ENCODE measurements at regions not wholly inside any gene's neighbourhood (a gene's known extent, or its start where the extent isn't known, plus 50 kb on each side); places are given as distances from the start of the nearest gene placed in this dataset.
"Not testable (repeated sequence)": the region's sequence is repeated elsewhere in the genome, so short reads cannot be mapped to it uniquely, and the experiment has no call there.

DNA sequence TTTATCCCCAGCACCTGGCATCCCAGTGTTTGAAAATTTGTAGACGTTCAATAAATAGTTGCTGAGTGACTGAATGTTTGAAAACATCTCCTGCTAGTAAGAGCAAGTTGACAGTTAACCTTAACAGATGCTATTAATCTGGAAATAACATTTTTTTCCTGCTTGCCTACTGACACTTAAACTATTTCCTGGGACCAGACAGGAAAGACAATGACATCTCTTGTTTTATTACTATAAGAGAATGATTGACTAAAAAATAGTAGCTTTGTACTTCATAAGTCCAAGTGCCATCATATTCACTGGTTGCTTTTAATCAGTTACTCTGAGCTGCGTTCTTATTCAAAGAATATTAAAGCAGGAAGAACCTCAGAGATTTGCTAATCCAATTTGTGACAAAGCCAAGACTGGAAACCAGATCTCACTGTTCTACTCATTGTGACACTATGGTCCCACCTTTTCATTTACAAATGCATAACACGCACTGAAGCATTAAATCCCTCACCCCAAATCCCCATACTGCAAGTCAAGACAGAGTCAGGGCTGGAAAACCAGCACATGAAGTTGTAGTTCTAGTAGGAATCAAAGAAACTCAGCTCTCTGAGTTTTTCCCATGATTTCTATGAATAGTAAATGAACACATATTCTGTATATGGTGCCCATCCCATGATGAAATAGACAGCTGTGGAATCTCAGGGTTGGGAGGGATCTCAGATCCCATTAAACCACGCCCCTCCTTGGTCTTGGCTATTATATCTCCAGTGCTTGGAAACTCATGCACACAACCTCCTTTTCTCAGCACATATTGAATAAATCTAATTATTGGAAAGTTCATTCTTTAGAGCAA lies 212.7 kb upstream of the P2RY1 start:
- DNase-seq (ENCODE audit: low read depth in 2 of 2) = no peak

DNA sequence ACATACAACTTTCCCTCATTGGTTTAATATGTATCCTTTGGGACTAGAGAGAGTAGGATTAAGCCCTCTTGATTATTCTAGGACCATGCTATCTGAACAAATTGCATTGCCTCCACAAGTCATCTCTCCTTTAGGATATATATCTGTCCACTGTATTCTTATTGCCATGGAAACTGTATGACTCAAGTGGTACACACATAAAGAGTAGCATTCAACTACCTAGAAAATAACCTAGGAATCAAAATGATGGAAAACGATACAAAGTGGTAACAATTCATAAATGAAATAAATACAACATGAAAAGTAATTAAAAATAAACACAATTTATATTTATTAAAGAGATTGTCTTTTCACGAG lies 212.1 kb upstream of the P2RY1 start:
- no peak for DNase-seq (ENCODE audit: low read depth in 2 of 2)

DNA sequence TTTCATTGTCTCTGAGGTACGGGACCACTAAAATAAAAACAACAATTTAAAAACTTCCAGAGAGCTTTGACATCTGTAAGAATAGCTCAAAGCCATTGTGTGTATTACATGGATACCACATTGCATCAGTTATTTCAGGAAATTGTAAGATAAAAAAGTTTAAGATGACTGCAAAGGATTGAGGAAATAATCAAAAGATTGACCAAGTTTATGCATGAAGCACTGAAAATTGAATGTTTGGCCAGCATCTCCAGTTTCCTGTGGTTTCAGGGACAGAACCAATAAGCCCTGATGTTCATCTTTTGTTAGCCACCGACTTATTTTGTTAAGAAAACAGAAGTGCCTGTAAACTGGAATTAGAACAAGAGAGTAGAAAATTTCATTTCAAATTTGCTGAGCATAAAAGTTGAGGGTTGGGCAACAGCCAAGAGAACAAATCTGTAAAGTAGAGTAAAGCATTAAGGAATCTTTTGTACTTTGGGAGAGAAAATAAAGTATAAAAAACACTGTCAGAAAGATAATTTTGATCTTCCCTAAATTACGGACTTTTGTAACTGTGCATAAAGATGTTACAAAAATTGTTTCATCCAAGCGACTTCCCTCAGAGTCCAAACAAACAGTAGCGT lies 211.5 kb upstream of the P2RY1 start:
- DNase-seq (ENCODE audit: low read depth in 2 of 2) = no peak

DNA sequence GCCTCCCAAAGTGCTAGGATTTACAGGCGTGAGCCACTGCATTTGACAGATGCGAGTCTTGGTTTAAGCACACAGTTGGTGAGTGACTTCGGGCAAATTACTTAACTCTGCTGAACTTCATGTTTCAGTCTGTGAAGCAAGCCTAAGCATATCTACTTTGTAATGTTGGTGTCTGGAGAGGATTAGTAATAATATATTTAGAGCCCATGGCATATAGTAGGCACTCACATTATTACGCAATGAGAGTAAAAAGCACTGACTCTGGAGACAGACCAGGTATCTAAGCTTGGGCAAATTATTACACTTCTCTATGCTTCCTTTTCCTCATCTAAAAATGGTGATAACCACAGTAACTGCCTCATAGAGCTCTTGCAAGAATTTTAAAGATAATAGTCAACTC lies 208.7 kb upstream of the P2RY1 start:
- no peak for DNase-seq (ENCODE audit: low read depth in 2 of 2)

DNA sequence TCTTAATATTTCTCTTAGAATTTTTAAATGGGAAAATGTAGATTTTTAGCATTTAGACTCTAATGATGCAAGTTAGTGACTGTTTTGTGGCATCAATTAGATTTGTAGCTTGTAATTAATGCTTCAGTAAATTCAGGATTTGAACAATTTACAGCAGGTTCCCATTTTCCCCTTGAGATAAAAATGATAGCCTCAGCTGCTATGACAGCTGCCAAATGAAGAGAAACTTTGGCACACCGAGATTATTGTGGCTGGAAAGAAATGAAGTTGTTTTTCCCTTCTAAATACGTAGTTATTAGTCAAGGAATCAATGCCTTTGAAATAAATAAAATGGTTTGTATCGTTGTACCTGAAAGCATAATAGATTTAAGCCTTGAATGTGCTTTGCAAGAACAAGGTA lies 206.4 kb upstream of the P2RY1 start:
- no peak for DNase-seq (ENCODE audit: low read depth in 2 of 2)

DNA sequence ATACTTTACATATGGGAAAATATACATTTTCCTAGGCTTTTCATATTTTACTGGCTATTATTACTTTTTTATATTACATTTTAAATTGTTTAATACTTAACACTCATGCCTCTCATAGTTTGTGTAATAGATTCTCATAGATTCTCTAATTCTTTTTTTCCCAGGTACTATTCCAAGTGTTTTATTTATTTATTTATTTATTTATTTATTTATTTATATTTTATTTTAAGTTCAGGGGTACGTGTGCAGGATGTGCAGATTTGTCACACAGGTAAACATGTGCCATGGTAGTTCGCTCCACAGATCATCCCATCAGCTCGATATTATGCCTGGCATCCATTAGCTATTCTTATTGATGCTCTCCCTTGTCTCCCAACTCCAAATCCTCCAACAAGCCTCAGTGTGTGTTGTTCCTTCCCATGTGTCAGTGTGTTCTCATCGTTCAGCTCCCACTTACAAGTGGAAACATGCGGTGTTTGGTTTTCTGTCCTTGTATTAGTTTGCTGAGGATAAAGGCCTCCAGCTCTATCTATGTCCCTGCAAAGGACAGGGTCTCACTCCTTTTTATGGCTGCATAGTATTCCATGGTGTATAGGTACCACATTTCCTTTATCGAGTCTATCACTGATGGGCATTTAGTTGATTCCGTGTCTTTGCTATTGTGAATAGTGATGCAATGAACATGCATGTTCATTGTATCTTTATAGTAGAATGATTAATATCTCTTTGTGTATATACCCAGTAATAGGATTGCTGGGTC lies 205.4 kb upstream of the P2RY1 start:
- no peak for DNase-seq (ENCODE audit: low read depth in 2 of 2)

DNA sequence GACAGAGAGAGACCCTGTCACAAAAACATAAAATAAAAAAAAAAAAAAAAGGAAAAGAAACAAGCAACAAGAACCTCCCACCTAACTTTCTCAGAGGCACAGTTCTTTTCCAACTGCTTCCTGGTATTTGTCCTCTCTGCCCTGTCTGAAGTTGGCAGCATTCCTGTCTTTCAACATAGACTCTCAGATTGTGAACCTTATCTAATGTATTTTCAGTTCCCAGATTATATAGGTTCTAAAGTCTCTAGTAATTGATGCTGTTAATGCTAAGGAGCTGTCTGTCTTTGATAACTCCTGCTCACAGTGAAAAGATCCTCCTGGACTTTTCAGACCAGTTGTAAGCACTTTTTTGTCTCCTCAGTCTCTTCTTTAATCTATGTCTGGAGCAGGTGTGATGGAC lies 199.5 kb upstream of the P2RY1 start:
- no peak for DNase-seq (ENCODE audit: low read depth in 2 of 2)

DNA sequence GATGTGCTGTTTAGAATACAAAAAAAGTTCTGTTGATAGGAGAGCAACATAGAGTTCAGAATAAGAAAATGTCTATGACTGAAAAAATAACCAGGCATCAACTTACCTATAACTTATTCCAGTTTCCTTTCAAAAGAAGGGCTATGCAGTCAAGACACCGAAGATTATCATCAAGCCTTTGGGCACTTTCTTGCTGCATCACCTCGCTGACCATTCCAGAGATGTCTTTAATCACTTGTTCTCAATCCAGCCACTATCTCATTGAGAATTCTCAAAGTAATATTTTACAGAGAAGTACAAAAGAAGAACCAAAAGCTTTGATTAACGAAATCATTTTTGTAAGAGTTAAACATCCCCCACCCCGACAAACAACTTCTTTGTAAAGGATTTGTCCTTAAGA lies 198.3 kb upstream of the P2RY1 start:
- no peak for DNase-seq (ENCODE audit: low read depth in 2 of 2)

DNA sequence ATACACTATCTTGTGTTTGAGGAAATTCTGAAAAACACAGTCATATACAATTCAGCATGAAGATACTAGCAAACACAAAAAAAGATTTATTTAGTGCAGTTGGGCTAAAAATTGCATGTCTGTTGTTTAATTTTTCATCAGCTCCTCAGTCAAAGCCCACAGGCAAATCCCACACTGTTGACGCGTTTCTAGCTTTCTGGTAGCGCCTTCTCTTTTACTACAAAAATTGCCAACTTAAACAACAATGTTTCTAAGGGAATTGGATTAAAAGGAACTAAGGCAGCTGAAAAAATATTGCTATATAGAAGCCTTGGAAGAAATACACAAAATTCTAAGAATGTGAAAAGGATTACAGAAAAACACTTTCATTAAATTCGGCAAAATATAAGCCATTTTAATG lies 196.7 kb upstream of the P2RY1 start:
- no peak for DNase-seq (ENCODE audit: low read depth in 2 of 2)

DNA sequence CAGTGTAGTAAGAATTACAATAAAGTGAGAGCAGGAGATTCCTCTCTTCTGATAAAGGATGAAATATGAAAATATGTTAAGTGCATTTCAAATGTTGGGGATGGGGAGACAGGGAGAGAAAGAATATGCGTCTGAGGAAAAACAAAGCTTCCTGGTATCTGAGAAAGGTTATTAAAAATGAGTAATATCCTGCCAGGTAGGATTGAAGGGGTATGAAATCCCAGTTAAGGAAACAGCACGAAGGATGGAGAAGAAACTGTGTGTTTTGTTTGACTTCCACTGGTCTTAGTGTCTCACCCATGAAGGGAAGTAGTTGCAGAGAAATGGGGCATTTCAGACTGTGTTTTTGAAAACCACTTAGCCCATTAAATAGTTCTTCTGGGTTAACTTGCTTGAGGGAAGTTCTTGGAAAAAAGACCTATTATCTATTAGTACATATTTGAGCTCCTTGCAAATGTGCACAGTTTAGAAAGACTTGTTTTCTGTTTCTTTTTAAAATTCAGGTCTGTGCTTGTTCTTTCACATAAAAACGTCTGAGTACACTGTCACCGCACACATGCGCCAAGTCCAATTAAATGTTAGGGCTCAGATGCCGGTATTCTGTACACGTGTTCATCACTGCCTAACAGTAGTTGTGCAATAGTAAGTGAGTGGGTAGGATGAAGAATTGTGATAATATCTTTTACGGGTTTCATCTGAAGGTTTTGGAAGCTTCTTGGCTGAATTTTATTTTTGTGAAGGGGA lies 196.1 kb upstream of the P2RY1 start:
- no peak for DNase-seq (ENCODE audit: low read depth in 2 of 2)

DNA sequence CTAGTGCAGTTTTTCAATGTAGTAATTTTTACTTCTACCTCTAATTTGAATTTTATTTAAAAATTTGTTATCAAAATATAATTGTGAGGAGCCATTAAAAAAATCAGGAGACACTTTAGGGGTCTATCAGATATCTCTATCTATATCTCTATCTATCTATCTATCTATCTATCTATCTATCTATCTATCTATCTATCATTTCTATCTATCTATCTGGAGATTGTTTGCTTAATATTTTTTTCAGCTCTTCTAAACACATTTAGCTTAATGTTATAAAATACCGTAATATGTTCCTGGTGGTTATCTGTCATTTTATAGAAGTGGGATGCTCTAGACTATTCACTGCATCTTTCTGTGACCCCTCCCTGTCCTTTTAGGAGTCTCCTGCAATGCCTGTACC lies 193.7 kb upstream of the P2RY1 start:
- no peak for DNase-seq (ENCODE audit: low read depth in 2 of 2)

DNA sequence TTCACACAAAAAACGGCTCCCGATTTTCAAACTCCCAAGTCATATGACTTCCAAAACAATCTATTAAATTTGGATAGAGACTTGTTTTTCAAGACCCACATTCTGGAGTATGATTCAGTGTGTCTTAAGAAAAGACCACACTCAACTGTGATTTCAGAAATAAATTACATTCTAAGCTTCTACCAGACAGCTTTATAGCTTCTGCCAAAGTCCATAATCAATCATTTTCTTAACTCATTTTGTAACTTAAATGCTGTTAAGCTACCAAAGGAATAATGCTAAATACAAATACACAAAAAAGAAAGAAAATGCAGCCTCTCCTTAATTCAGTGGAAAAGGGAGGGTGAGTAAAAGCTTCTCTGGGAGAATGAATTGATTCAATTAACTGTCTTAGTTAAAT lies 192.3 kb upstream of the P2RY1 start:
- no peak for DNase-seq (ENCODE audit: low read depth in 2 of 2)

DNA sequence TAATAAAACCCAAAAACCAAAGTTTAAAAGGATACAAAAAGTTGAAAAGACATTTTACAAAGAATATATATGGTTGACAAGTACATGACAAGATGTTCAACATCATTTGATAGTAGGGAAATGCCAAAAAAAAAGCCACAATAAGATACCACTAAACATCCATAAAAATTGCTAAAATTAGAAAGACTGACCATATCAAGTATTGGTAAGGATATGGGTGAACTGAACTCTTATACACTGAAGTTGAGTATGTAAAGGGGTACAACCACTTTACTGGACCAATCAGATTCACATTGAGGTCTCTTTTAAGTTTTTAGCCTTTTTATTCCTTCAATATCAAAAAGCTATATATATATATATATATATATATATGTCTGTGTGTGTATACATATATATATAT lies 190.5 kb upstream of the P2RY1 start:
- DNase-seq (ENCODE audit: low read depth in 2 of 2) = no peak

DNA sequence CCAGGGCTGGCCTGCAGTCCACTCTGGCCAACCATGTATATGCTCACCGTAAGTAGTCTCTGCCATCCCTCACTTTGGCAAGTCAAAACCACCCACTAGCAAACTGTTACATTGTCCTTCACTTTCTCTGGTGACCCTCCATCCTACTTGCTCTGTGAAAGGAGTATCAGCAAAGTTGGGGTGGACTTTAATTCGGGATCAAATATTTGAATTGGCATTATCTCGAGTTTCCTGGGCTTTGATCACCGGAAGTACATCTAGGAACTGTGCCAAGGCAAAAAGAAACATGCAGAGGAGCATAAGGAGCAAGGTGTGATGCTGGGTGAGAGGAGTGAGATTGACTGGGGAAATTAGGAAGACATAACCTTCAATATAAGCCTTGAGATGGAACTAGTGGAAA lies 188.9 kb upstream of the P2RY1 start:
- DNase-seq (ENCODE audit: low read depth in 2 of 2) = no peak

DNA sequence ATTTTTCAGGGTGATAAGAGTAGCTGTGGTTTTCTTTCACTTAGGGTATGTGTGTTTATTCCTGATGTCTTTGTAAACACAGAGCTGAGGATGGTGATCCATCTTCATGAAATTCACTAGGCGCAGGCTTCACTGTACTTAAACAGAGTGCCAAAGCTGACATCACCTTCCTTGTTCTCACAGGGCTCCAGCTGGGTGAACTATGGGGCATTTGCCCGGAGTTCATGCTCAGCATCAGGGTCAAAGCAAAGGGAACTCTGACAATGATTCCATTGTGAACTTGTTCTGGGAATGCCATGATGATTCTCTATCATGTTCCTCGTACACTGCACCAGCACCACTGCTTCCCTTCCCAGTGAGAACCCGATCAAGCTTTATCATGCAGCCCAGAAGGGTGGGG lies 184.8 kb upstream of the P2RY1 start:
- no peak for DNase-seq (ENCODE audit: low read depth in 2 of 2)

DNA sequence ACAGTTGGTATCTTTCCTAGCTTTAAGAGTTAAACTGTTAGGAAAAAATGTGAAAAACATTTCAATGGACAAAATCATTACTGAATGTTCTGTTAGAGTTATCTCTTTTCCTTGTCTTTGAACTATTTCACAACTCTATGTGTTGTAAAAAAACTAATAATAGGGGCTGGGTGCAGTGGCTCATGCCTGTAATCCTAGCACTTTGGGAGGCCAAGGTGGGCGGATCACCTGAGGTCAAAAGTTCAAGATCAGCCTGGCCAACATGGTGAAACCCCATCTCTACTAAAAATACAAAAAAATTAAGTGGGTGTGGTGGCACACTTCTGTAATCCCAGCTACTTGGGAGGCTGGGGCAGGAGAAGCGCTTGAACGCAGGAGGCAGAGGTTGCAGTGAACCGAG lies 184.0 kb upstream of the P2RY1 start:
- not testable (repeated sequence) for DNase-seq (ENCODE audit: low read depth in 2 of 2)

DNA sequence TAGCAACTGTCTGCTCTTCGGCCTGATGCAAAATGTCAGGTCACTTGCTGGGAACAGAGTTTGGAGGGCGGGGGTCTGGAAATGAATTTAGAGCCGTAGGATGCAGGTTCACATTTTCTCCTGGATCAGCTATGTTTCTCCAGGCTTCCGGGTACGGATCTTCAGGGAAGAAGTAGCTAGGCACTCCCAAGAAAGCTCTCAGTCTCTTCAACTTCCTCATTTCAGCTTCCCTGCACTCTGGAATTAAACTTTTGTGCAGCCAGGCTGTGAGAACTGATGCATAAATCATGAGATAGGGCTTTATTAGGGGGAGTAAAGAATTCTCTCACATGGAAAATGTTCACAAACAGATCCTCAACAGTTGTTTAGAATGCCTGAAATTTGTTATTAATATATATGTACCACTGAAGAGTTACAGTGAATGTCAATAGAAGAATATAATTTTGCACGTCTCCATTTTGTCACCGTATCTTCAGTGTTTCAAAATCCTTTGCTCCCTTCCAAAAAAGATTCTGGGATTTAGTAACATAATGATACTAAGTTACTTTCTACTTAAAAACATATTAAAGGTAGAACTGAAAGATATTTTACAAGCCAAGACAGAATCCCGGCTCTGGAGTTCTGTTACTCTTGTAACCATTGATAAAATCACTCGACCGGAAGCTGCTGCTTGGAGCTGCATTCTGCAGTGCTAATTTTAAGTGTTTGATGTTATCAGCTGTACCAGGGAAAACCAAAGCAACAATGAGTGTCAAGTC lies 178.5 kb upstream of the P2RY1 start:
- DNase-seq (ENCODE audit: low read depth in 2 of 2) = no peak

DNA sequence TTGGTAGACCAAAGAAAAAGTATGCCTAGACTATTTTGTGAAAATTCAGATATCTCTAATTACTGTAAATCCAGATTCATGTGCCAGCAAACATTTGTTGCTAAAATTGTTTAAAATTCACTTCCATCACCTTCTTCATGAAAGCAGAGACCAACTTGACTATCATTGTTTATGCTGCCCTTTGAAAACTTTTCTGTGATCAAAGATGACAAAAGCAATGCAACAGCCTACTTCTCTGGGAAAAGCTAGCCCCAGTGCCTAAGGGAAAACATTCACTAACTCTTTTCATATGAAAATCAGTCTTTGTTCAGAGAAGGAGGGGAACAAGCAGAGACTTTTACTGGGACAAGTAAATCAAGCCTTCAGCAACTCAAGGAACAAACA lies 178.0 kb upstream of the P2RY1 start:
- no peak for DNase-seq (ENCODE audit: low read depth in 2 of 2)

DNA sequence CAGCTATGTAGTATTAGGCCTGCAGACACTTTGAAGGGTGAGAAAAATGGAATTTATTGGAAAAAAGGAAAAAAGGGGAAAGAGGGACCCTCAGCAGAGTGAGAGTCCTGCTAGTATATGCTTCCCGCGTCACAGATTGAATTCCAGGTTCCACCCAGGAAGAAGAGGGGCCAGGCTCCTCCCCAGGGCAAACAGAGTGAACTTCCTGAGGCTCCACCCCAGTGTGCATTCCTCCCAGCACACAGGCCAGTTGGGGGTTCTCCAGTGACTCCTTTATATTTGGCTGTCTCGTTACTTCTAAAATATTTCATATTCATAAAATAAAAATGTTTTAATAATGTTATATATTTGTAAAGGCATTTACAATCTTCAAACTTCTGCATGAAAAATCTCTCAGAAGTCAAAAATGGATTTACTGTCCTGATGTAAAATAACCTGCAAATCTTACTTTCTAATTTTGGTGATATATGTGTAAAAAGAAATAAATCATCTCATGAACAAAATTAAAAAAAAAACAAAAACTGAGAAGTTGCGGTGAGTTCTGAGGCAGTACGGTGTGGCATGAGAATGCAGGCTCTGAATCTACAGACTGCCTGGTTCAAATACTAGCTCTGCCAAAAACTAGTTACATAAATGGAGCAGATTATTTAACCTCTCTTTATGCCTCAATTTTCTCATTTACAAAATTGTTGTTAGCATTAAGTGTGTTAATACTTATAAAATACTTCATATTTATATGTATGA lies 175.8 kb upstream of the P2RY1 start:
- DNase-seq (ENCODE audit: low read depth in 2 of 2) = no peak

DNA sequence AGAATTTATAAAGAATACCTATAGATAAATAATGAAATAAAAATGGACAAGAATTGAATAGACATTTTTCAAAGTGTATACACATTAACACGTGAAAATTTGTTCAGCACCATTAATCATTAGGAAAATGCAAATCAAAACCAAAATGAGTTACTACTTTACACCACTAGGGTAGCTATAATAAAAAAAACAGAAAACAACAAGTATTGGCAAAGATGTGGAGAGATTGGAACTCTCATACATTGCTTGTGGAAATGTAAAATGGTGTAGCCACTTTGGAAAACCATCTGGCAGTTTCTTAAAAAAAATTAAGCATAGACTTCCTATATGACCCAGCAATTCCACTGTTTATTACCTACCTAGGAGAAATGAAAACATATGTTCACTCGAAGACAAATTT lies 172.8 kb upstream of the P2RY1 start:
- DNase-seq (ENCODE audit: low read depth in 2 of 2) = no peak

DNA sequence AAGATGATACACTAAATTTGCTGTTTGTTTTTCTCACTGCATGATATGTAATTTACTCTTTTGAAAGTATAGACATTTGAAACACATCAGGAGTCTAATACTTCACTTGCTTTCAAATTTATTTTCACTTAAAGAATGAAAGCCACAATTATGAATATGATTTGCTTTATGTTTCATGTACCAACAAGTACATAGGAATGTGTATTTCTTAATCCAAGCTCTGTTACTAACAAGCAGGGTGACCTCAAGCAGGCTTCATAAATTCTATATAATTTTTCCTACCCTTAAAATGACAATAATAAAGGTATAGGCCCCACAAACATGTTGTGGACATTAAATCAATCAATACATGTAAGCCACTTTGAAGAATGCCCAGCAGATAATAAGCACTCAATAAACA lies 170.2 kb upstream of the P2RY1 start:
- no peak for DNase-seq (ENCODE audit: low read depth in 2 of 2)

Data from stimulated activated CD8-positive, alpha-beta memory T cell treated with anti-CD3 and anti-CD28 coated beads, Interleukin-15, amount 100 ng/mL, for 48 hours (primary cell).